Spleen (tissue), 7 donors: ENCODE measurements at regions not wholly inside any gene's neighbourhood (a gene's known extent, or its start where the extent isn't known, plus 50 kb on each side); places are given as distances from the start of the nearest gene placed in this dataset.

ENCODE experiments used
- CTCF ChIP-seq, 11 experiments: fragments of 200-600 bp in 7 of 11; fragments of 450-650 bp in 4 of 11; sonication (generic) in 4 of 11; IDR thresholded peaks in 8 of 11; conservative IDR thresholded peaks in 3 of 11; 1 replicate in 7 of 11; 2 replicates in 4 of 11; pipeline versions ENCODE4 v1.4.0 to v1.8.0; 2016 to 2021; ENCODE audit warnings: antibody characterized with exemption in 11 of 11, inconsistent platforms in 4 of 11, mild to moderate bottlenecking in 1 of 11
- POLR2A ChIP-seq, 3 donors: fragments of 450-650 bp; IDR thresholded peaks; one replicate each; pipeline ENCODE4 v1.5.1; 2017; ENCODE audit warnings: antibody characterized with exemption in 3 of 3, mild to moderate bottlenecking in 1 of 3
- donor health status: DM: no; HTN: no; CAD: no; lungs with moderate emphysema.
- donor health status: DM: no; HTN: no; CAD: no.
- donor health status: DM: no; HTN: no; CAD: no.

GRCh38 chr13:65314008-65314407 lies 1916.1 kb downstream of the PCDH9 start:
- no peak for TF ChIP-seq POLR2A (IDR thresholded peaks at IDR 0.05)
- no peak for TF ChIP-seq CTCF (IDR thresholded peaks at IDR 0.05 in 8 of 11, conservative IDR thresholded peaks at IDR 0.05 in 3 of 11)
